Globus pallidus (tissue), 1 donor: ENCODE measurements at regions not wholly inside any gene's neighbourhood (a gene's known extent, or its start where the extent isn't known, plus 50 kb on each side); places are given as distances from the start of the nearest gene placed in this dataset.
"Not testable (repeated sequence)": the region's sequence is repeated elsewhere in the genome, so short reads cannot be mapped to it uniquely, and the experiment has no call there.

Source experiments
- DNase-seq: peaks from one replicate; pipeline ENCODE4 v3.0.0-alpha.2; 2015; ENCODE audit warnings: low spot score

DNA sequence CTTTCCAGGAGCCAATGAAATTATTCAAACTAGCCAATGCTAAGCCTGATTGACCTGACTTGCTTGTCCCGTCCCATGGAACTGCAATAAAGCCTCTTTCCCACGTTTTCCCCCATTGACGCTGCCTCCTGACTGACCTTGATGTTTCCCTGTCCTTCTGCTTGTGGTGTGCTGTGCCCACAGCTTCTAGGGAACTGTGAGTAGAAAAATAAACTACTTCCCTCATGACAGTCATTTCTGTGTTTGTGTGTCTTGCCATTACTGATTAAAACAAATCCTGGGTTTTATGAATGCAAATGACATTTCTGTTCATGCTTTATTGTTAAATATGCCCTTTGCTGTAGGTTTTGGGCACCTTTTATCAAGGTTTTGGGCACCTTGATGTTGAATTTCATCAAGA lies 91.3 kb upstream of the ABI1 start:
- no peak for DNase-seq

DNA sequence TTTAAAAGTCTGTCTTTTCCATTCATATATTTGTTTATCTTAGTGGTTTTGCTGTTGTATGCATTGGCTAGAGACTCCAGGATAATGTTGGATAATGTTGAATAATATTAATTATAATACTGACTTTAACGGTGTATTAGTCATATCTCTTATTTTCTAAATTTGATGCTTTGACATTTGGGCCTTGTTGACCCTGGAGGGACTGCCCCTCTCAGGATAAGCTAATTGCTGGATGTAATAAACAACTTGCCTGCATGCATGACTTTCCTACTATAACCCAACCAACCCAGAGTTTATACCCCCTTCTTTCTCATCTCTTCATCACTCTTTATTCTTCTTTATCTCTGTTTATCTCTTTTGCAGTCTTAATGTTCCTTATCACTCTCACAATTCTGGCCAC lies 90.9 kb upstream of the ABI1 start:
- DNase-seq: no peak

DNA sequence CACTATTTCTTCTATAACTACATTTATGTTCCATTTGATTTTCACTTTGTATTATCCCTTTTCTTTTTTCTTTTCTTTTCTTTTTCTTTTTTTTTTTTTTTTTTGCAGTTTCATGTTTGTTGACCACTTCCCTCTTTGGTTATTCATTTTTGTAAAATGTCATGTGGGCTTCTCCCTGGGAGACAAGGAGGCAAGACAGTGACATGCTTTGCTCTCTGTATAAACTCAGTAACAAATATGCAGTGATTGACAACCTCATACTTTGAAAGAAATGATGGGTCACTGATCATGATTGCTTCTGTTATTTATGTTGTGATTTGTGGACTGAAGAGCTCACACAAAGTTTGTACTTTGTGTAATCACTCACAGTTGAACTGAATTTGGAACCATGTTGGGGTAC lies 90.2 kb upstream of the ABI1 start:
- no peak for DNase-seq

DNA sequence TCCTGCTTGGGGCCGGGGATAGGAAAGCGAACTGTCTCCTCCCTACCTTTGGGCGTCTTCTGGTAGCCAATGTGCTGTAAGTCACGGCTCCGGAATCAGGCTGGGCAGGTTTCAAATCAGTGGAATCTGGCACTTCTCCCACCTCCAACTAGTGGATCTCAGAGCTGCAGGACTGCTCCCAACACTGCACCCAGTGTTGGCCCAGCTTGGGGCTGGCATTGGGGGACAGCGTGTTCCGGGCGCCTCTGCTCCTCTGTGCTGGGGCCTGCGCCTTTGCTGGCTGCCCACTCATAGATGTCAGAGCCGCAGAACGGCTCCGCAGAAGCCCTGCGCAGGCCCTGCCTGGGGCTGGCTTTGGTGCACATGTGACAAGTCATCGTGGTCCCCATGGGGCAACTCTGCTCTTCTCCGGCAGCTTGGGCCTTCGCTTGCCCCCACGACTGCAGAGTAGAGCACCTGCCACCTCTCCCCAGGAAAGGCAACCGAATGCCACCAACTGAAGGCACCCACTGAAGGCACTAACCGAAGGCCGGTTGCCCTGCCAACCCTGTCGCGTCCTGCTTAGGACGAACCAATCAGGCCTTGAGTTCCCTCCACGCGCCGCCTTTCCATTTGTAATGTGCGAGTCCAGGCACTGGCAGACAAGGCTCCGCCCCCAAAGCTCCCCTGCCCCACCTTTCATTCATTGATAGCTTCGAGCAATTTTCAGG lies 85.5 kb upstream of the ABI1 start:
- peak; percentile 6 for DNase-seq

DNA sequence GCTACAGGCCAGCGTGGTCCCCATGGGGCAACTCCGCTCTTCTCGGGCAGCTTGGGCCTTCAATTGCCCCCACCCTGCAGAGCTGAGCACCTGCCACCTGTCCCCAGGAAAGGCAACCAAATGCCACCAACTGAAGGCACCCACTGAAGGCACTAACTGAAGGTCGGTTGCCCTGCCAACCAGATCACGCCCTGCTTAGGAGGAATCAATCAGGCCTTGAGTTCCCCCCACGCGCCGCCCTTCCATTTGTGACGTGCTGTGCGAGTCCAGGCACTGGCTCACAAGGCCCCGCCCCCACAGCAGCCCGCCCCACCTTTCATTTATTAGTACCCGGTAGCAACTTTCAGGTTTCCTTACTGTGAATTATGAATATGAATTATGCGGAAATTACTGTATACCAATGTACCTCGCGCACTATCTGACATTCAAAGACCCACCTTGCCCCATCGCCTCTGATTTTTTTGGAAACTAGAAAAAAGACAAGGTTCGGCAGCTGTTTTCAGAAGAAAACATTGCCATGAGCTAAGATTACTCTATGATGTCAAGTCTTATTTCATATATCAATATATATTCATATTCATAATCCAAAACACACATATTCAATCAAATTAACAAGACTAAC lies 83.6 kb upstream of the ABI1 start:
- no peak for DNase-seq

DNA sequence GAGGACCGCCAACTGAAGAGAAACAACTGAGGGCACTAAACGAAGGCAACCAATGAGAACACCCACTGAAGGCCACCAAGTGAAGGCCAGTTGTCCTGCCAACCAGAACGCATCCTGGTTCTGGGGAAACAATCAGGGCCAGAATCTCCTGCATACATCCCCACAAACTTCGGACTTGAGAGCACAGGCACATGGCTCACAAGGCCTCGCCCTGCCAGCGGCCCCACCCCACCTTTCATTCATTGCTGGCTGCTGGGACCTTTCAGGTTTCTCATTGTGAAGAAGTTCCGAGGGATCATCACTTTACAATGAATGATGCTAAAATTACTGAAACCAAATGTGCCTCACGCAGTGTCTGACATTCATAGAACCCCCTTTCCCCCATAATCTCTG lies 79.2 kb upstream of the ABI1 start:
- DNase-seq: no peak

DNA sequence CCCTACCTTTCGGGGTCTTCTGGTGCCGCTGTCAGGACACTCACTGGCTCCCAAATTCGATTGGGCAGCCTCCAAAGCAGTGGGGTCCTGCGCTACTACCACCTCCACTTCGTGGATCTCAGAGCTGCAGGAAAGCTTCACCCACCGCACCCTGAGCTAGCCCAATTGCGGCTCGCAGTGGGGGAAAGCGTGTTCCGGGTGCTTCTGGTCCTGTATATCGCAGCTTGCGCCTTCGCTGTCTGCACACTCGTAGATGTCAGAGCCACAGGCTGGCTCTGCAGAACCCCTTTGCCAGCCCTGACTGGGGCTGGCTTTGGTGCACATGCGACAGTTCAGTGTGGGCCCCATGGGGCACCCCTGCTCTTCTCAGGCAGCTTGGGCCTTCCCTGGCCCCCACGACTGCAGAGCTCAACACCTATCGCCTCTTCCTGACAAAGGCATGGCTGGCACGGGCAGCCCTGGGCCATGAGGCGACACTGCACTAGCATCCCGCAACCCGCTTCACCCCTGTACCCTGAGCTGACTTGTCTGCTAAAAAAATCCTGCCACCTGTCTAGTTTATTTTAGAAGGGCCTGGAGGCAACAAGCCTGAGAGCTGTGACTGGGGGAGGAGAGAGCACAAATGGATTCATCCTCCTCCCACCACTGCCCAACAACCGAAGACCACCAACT lies 78.7 kb upstream of the ABI1 start:
- DNase-seq: no peak

DNA sequence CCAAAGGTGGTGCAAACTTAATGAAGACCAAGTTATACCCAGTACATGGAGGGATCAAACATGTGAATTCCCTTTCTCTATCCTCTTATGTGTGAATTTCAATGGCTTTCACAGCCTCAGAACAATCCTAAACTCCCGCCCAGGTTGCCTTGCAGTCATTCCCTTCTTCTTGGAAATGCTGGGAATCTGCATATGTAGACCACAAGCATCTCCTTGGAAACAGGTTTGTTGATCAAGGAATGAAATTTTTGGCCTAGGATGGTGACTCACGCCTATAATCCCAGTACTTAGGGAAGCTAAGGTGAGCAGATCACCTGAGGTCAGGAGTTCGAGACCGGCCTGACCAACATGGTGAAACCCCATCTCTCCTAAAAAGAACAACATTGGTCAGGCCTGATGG lies 77.8 kb upstream of the ABI1 start:
- no peak for DNase-seq

DNA sequence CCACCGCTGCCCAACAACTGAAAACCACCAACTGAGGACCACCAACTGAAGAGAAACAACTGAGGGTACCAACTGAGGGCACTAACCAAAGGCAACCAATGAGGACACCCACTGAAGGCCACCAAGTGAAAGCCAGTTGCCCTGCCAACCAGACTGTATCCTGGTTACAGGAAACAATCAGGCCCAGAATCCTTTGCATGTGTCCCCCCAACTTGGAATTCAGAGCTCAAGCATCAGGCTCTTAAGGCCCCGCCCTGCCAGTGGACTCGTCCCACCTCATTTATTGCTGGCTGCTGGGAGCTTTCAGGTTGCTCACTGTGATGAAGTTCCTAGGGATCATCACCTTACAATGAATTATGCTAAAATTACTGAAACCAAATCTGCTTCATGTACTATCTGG lies 76.6 kb upstream of the ABI1 start:
- DNase-seq: no peak

DNA sequence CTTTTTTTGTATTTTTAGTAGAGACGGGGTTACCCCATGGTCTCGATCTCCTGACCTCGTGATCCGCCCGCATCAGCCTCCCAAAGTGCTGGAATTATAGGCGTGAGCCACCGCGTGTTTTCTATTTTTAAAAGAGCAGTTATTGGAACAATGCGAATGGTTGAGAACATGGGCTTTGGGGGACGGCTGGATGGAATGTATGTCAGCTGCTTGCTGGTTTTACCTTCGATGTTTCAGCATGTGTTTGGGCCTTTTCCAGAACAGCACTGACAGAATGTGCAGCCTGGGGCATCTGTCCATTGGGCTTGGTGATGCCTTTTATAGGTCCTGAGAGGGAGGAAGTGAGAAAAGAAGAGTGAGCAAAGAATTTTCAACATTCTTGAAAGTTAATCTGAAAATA lies 73.4 kb upstream of the ABI1 start:
- DNase-seq: not testable (repeated sequence)

DNA sequence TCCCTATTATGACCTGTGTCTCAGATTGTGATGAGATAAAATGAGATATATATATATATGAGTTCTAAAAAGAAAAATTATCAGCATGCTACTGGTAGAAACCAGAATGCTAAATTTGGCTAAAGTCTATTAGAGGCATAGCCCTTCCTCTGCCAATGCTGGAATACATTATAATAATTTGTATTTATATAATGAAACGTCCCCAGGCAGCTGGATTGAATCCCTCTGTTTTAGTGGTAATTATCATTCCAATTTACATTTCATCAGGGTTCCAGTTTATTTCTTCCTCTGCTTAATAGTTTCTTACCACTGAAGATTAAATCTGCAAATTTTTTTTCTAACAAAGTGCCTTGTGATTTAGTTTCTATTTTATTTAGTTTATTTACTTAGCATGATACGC lies 71.8 kb upstream of the ABI1 start:
- DNase-seq: no peak

DNA sequence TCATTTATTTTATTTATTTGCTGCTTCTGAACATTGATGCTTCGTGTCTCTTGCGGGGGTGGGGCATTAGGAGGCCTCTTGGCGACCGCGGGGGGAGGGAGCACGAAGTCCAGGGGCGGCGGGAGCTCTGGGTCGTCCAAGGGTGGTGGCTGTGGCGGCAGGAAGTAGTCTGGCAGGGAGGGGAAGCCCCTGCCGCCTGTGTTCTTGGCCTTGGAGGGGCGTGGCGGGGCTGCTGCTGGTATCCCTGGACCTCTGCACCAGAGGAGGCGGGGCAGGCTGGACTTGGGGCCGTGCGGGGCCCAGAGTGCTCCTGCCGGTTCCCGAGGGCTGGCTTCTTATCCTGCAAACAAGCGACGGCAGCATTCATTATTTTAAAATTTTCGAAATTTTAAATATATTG lies 70.5 kb upstream of the ABI1 start:
- no peak for DNase-seq

DNA sequence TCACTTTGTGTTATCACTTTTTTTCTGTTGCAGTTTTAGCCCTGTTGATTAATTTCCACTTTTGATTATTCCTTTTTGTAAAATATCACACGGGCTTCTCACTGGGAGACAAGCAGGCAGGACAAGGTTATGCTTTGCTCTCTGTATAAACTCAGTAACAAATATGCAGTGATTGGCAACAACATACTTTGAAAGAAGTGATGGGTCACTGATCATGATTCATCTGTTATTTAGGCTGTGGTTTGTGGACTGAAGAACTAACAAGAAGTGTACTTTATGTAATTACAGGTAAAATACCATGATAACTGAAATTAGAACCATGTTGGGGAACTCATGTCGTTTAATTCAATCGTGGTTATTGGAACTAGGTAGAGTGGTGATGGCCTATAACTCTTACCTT lies 62.1 kb upstream of the ABI1 start:
- DNase-seq: not testable (repeated sequence)

DNA sequence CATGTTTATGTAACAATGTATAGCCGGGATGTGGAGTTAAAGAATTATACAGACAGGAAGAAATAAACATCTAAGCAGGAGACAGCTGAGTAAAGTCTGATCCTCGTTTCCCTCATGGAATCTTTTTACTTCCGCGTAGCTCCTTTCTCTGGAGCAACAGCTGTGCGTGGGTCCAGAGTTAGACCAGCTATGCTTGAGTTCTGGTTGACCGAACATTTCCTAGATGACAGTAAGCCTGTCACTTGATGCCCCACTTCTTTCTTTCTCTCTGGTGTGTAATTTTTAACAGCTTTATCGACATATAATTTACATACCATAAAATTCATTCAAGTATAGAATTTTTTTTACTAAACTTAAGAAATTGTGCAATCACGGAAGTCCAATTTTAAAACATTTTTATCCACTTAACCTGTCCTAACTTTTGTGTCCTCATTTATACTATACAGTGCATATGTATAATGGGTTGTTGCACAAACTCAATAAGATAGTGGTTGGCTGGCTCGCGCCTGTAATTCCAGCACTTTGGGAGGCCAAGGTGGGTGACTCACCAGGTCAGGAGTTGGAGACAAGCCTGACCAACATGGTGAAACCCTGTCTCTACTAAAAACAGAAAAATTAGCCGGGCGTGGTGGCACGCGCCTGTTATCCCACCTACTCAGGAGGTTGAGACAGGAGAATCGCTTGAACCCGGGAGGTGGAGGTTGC lies 58.5 kb upstream of the ABI1 start:
- not testable (repeated sequence) for DNase-seq

DNA sequence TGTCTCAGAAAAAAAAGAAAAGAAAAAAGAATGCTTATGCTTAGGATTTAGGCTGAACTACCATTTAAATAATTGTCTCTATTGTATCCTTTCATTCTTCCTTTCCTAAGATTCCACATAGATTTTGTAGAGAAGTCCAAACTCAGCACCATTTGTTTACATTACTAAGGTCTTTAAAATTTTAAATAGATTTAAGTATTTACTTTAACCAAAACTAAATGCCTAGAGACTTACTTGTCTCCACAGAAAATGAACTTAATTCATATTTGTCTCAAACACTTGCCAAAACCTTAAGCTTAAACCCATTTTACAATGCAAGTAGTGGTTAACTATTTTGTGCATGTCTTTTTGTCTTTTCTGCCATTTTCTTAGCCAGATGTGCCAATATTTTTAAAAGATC lies 54.1 kb upstream of the ABI1 start:
- DNase-seq: no peak

DNA sequence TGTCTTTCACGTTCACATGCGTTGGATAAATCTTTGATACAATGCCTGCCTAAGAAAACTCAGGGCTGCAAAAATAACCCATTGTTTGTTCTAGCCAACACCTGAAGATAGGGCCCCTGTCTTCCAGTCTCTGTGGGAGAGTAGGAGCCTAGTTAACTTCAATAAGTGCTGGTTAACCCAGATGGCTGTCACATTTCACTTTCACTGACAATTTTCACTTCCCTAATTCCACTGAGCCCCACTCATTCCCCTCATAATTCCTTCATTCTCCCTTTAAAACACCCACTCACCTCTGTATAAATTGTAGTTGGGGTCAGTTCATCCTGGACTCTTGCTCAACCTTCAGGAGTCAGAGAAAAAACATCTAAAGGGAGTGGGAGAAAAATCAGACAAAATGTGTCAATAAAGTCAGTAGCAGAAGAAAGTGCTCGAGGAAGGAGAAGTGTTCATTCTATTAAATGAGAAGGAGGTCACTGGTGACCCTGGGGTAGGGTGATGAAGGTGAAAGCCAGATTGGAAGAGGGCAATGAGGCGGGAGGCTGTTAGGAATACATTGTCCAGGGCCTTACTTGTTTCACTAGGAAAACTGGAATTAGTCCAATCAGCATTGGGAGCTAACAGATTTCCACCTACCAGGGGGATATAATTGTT lies 51.2 kb upstream of the ABI1 start:
- no peak for DNase-seq
